ENCODE measurements at regions not wholly inside any gene's neighbourhood (a gene's known extent, or its start where the extent isn't known, plus 50 kb on each side); places are given as distances from the start of the nearest gene placed in this dataset.

DNA sequence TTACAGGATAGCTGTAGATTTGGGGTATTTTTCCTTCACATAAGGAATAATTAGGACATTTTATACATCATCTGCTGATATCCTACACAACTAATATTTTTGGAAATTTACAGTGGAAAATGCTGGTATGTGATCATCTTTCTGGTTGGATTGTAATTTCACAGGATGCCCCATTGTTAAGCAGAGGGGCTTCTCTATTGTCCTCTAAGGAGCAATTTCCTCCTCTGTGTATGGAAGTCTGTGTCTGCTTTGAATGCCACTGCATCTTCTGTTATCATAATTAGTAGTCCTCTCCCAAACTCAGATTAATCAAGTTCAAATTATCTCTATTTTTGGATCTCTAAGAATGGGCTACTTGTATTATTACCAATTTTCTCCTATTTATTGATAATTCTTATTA lies 988.1 kb upstream of the B3GALT2 start:
- no peak overlapping the region for H3K27ac ChIP-seq
- no peak for DNase-seq (ENCODE audit: low spot score in 2 of 2)
- TF ChIP-seq POLR2AphosphoS5 (IDR thresholded peaks at IDR 0.05) = no peak
- no peak for TF ChIP-seq EP300 (IDR thresholded peaks at IDR 0.05)

DNA sequence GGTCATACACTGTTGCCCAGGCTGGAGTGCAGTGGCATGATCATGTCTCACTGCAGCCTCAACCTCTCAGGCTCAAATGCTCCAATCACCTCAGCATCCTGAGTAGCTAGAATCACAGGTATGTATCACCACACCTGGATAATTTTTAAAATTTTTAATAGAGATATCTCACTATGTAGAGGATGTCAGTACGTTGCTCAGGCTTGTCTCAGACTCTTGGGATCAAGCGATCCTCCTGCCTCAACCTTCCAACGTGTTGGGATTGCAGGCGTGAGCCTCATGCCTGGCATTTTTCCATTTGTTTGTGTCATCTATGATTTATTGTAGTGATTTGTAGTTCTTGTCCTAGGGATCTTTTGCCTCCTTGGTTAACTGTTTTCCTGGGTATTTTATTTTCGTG lies 985.2 kb upstream of the B3GALT2 start:
- TF ChIP-seq EP300 (IDR thresholded peaks at IDR 0.05) (no peak), POLR2AphosphoS5 (IDR thresholded peaks at IDR 0.05) (no peak), POLR2A (IDR thresholded peaks at IDR 0.05) (no peak)
- TF ChIP-seq, protein P1, sequence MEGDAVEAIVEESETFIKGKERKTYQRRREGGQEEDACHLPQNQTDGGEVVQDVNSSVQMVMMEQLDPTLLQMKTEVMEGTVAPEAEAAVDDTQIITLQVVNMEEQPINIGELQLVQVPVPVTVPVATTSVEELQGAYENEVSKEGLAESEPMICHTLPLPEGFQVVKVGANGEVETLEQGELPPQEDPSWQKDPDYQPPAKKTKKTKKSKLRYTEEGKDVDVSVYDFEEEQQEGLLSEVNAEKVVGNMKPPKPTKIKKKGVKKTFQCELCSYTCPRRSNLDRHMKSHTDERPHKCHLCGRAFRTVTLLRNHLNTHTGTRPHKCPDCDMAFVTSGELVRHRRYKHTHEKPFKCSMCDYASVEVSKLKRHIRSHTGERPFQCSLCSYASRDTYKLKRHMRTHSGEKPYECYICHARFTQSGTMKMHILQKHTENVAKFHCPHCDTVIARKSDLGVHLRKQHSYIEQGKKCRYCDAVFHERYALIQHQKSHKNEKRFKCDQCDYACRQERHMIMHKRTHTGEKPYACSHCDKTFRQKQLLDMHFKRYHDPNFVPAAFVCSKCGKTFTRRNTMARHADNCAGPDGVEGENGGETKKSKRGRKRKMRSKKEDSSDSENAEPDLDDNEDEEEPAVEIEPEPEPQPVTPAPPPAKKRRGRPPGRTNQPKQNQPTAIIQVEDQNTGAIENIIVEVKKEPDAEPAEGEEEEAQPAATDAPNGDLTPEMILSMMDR (IDR thresholded peaks at IDR 0.05) = no peak

More for the DNA sequence above, 988.1 kb upstream of the B3GALT2 start:
- no peak overlapping the region for H3K4me3 ChIP-seq
- no peaks in the 10 kb centered on the region for H3K4me1 ChIP-seq
- no peaks in the 10 kb centered on the region for H3K9me3 ChIP-seq
- H3K36me3 ChIP-seq = no peaks in the 10 kb centered on the region
- H3K27me3 ChIP-seq = no peaks in the 10 kb centered on the region

DNA sequence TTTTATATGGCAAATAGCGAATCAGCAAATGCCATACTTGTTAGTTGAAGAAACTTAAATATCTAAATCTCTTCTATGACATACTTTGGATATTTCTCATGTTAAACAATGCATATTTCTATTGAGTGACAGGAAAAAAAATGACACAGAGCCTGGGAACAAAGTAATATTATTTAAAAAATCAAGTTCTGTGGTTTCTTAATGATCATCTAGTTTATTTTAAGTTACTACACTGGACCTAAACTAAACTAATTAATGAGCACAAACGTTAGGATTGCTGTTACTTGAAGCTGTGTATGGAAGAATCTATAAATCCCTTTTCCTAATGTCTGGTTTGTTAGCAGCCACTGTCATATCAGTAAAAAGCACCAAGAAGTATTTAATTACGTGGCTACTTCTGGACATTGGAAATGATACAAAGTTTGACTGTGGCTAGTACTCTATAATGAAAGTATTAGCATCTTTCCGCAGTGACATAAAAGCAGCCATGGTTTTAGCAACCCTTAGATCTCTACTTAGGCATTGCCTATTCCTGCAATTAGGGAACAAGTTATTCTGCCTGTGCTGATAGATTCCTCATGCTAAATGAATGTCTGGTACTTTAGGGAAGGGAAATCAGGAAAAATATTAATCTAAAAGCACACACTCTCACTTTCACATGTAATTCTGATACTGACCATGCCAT lies 981.7 kb upstream of the B3GALT2 start:
- Histone ChIP-seq H3K9me3 (no peaks in the 10 kb centered on the region), H3K27me3 (no peaks in the 10 kb centered on the region), H3K4me3 (no peak overlapping the region), H3K27ac (no peak overlapping the region), H3K4me1 (no peaks in the 10 kb centered on the region), H3K36me3 (no peaks in the 10 kb centered on the region)
- TF ChIP-seq, protein P1 (IDR thresholded peaks at IDR 0.05) = no peak
- no peak for TF ChIP-seq EP300 (IDR thresholded peaks at IDR 0.05)
- TF ChIP-seq POLR2AphosphoS5 (IDR thresholded peaks at IDR 0.05) = no peak
- no peak for TF ChIP-seq POLR2A (IDR thresholded peaks at IDR 0.05)
- no peak for DNase-seq (ENCODE audit: low spot score in 2 of 2)
- 68% methylated on average over 4 of the region's 4 CpGs for whole genome bisulfite sequencing

More for the DNA sequence above, 985.2 kb upstream of the B3GALT2 start:
- Histone ChIP-seq H3K27ac (no peak overlapping the region), H3K27me3 (no peaks in the 10 kb centered on the region), H3K9me3 (no peaks in the 10 kb centered on the region), H3K36me3 (no peaks in the 10 kb centered on the region), H3K4me1 (no peaks in the 10 kb centered on the region), H3K4me3 (no peak overlapping the region)
- DNase-seq (ENCODE audit: low spot score in 2 of 2) = no peak
- 47% methylated on average over 5 of the region's 5 CpGs for WGBS

DNA sequence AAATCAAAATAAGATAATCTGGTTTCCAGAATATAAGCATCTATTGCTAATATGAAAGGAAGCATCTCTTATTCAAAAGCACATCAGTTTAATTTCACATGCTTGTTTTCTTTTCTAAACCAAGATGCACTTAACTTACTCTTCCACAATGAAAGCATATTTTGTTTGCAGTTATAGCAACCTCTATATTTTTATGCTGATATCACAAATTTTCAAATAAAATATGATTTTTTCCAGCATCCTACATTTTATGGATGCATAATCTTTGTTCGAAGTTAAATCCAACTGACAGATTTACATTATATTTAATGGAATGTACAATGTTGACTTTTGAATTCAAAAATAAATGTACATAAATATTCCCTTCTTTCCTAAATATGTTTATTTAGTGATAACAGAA lies 978.3 kb upstream of the B3GALT2 start:
- 97% methylated on average over 1 of the region's 1 CpG for WGBS

DNA sequence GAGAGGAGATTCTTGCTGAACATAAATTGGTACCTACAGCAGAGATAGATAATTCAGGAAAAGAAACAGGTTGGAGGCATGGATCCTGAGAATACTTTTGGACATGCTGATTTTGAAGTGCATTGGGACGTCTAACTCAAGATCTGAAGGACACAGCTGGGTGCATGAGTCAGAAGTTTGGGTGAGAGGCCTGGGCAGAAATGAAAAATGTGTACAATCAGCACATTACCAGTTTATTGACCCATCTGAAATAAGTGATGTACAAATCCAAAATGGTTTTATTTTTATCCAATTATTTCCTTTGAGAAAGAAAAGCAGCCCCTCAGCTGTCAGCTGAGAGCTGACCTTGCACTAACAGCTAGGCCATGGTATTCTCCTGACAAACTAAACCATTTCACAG lies 975.2 kb upstream of the B3GALT2 start:
- WGBS = 71% methylated on average over 1 of the region's 1 CpG

More for the DNA sequence above, 978.3 kb upstream of the B3GALT2 start:
- no peaks in the 10 kb centered on the region for H3K36me3 ChIP-seq
- no peaks in the 10 kb centered on the region for H3K4me1 ChIP-seq
- no peaks in the 10 kb centered on the region for H3K27me3 ChIP-seq
- H3K4me3 ChIP-seq = no peak overlapping the region
- no peaks in the 10 kb centered on the region for H3K9me3 ChIP-seq
- TF ChIP-seq, protein P1 (IDR thresholded peaks at IDR 0.05) = no peak
- TF ChIP-seq POLR2AphosphoS5 (IDR thresholded peaks at IDR 0.05) (no peak), EP300 (IDR thresholded peaks at IDR 0.05) (no peak), POLR2A (IDR thresholded peaks at IDR 0.05) (no peak)
- no peak overlapping the region for H3K27ac ChIP-seq
- DNase-seq (ENCODE audit: low spot score in 2 of 2) = no peak

More for the DNA sequence above, 975.2 kb upstream of the B3GALT2 start:
- no peak overlapping the region for H3K4me3 ChIP-seq
- no peaks in the 10 kb centered on the region for H3K27me3 ChIP-seq
- H3K27ac ChIP-seq = no peak overlapping the region
- TF ChIP-seq, protein P1 (IDR thresholded peaks at IDR 0.05) = no peak
- no peak for TF ChIP-seq POLR2AphosphoS5 (IDR thresholded peaks at IDR 0.05)
- no peak for TF ChIP-seq EP300 (IDR thresholded peaks at IDR 0.05)
- TF ChIP-seq POLR2A (IDR thresholded peaks at IDR 0.05) = no peak
- DNase-seq (ENCODE audit: low spot score in 2 of 2) = no peak
- no peaks in the 10 kb centered on the region for H3K36me3 ChIP-seq
- H3K4me1 ChIP-seq = no peaks in the 10 kb centered on the region
- H3K9me3 ChIP-seq = no peaks in the 10 kb centered on the region
